ENCODE measurements at regions not wholly inside any gene's neighbourhood (a gene's known extent, or its start where the extent isn't known, plus 50 kb on each side); places are given as distances from the start of the nearest gene placed in this dataset.

GRCh38 chr21:27675306-27675705 lies 708.4 kb upstream of the ADAMTS5 start:
- no peak for DNase-seq (ENCODE audit: low spot score)
- intact Hi-C loops (cut with DNase I), result no loop called here

- intact Hi-C loops (cut with DNase I), result no loop called here
- no peak for DNase-seq (ENCODE audit: low spot score)
Observed at GRCh38 chr21:27674041-27674615, 707.2 kb upstream of the ADAMTS5 start.

GRCh38 chr21:27673581-27673980 lies 706.7 kb upstream of the ADAMTS5 start:
- intact Hi-C loops (cut with DNase I), result no loop called here
- DNase-seq (ENCODE audit: low spot score), result no peak

- DNase-seq (ENCODE audit: low spot score), result no peak
- intact Hi-C loops (cut with DNase I), result no loop called here
Observed at GRCh38 chr21:27671207-27671606, 704.3 kb upstream of the ADAMTS5 start.

DNA sequence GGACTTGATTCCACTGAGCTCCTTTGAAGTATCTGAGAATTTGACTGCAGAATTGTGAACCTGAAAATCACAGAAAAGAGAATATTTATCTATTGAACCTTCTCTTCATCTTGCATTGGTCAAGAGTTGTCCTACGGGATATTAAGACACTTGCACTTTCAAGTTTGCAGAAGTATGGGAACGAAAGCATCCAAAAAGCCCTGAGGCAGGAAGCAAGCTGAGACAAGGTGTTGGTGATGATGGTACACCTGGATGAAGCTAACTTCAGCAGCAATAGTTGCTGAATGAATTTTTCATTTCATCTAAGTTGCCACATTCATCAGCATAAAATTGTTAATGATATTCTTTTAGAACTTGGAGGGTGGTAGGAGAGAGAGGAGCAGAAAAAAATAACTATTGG lies 686.6 kb upstream of the ADAMTS5 start:
- intact Hi-C loops (cut with DNase I), result no loop called here
- DNase-seq (ENCODE audit: low spot score), result no peak

DNA sequence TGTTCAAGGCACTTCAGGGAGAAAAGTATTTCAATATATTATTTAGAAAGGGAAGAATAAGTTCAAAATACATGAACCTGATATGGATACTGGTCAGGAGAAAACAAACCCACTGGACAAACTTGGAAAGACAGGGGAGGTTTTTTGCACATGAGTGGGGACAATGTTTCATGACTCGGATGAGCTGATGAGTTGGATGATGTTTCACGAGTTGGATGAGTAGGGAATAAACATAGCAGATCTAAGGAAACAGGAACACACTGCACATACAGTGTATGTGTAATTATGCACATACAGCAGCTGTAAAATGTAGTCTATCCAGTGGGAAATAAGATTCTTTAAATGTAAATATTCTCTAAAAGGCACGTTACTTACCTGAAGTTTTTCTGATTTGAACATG lies 682.9 kb upstream of the ADAMTS5 start:
- intact Hi-C loops (cut with DNase I), result no loop called here
- DNase-seq (ENCODE audit: low spot score), result no peak

DNA sequence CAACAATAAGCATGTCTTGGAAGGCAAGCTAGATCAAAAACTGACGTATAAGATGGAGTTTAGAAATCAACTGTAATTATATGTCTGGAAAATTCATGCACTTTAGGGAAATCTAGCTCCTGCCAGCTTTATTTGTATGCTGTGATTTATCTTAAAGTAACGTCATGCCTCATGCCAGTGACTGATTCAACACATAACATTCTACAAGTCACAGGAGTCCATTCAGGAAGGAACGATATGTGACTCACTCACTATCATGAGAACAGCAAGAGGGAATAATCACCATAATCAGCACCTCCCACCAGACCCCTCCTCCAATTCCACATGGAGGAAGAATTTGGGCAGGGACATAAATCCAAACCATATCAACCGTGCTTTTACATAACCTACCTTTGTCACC lies 682.4 kb upstream of the ADAMTS5 start:
- DNase-seq (ENCODE audit: low spot score), result no peak
- intact Hi-C loops (cut with DNase I), result no loop called here

- intact Hi-C loops (cut with DNase I), result no loop called here
- no peak for DNase-seq (ENCODE audit: low spot score)
Observed at GRCh38 chr21:27648560-27648959, 681.7 kb upstream of the ADAMTS5 start.

GRCh38 chr21:27647921-27648320 lies 681.0 kb upstream of the ADAMTS5 start:
- intact Hi-C loops (cut with DNase I), result no loop called here
- DNase-seq (ENCODE audit: low spot score), result no peak

- DNase-seq (ENCODE audit: low spot score), result no peak
- intact Hi-C loops (cut with DNase I), result no loop called here
Observed at GRCh38 chr21:27647401-27647800, 680.5 kb upstream of the ADAMTS5 start.

DNA sequence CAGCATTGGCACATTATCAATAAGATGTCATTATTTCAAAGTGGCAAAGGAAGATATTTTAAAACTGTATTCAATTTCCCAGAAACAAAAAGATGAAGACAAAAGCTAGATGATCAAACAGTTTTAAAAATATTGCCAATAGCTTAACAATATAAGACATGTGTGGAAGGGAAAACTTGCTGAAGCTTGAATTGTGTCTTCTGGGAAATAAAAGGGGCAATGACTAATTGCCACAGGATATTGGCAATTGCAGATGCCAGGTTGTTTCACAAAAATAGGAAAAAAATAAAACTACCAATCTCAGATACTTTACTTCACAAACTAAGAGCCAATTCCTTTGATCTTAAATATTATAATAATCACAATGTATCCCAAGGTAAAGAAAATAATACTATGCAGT lies 679.8 kb upstream of the ADAMTS5 start:
- DNase-seq (ENCODE audit: low spot score), result no peak
- intact Hi-C loops (cut with DNase I), result no loop called here

- intact Hi-C loops (cut with DNase I), result no loop called here
- DNase-seq (ENCODE audit: low spot score), result no peak
Observed at GRCh38 chr21:27646056-27646455, 679.2 kb upstream of the ADAMTS5 start.

GRCh38 chr21:27645285-27645684 lies 678.4 kb upstream of the ADAMTS5 start:
- intact Hi-C loops (cut with DNase I), result no loop called here

GRCh38 chr21:27643326-27643725 lies 676.4 kb upstream of the ADAMTS5 start:
- intact Hi-C loops (cut with DNase I), result no loop called here
- no peak for DNase-seq (ENCODE audit: low spot score)

More at GRCh38 chr21:27645285-27645684, 678.4 kb upstream of the ADAMTS5 start:
- DNase-seq (ENCODE audit: low spot score), result no peak

DNA sequence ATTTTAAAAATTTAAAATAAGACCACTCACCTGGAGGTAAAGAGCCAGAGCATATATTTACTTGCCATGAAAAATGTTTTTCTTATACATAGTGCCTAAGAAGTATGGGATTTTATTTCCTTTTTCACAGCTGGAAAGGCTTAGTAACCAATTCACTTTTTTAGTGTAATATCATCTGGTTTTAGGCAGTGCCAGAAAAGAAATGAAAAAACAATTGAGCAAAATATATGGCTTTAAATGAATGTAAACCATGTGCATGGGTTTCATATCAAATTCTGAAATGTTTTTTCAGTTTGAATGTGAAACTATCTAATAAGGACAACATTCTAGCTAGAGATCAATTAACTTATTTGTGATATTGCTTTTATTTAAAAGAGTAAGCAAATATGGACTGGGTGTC lies 672.4 kb upstream of the ADAMTS5 start:
- intact Hi-C loops (cut with DNase I), result no loop called here
- no peak for DNase-seq (ENCODE audit: low spot score)

- no peak for DNase-seq (ENCODE audit: low spot score)
- intact Hi-C loops (cut with DNase I), result no loop called here
Observed at GRCh38 chr21:27636656-27637055, 669.8 kb upstream of the ADAMTS5 start.

- no peak for DNase-seq (ENCODE audit: low spot score)
- intact Hi-C loops (cut with DNase I), result no loop called here
Observed at GRCh38 chr21:27633631-27634030, 666.7 kb upstream of the ADAMTS5 start.

- DNase-seq (ENCODE audit: low spot score), result no peak
- intact Hi-C loops (cut with DNase I), result no loop called here
Observed at GRCh38 chr21:27631471-27631870, 664.6 kb upstream of the ADAMTS5 start.

- no peak for DNase-seq (ENCODE audit: low spot score)
- intact Hi-C loops (cut with DNase I), result no loop called here
Observed at GRCh38 chr21:27622631-27623030, 655.7 kb upstream of the ADAMTS5 start.

GRCh38 chr21:27614231-27614630 lies 647.3 kb upstream of the ADAMTS5 start:
- no peak for DNase-seq (ENCODE audit: low spot score)
- intact Hi-C loops (cut with DNase I), result no loop called here

- DNase-seq (ENCODE audit: low spot score), result no peak
- intact Hi-C loops (cut with DNase I), result no loop called here
Observed at GRCh38 chr21:27606422-27606821, 639.5 kb upstream of the ADAMTS5 start.

- intact Hi-C loops (cut with DNase I), result no loop called here
Observed at GRCh38 chr21:27596196-27596595, 629.3 kb upstream of the ADAMTS5 start.

More at GRCh38 chr21:27596196-27596595, 629.3 kb upstream of the ADAMTS5 start:
- no peak for DNase-seq (ENCODE audit: low spot score)

Measured in cardiac septum (tissue), 1 donor.